ENCODE measurements at regions not wholly inside any gene's neighbourhood (a gene's known extent, or its start where the extent isn't known, plus 50 kb on each side); places are given as distances from the start of the nearest gene placed in this dataset.

- H2AFZ ChIP-seq (ENCODE audit: control insufficient read depth, low read depth, low read length): no peak overlapping the region
- H3K9ac ChIP-seq (ENCODE audit: control insufficient read depth, insufficient read depth, low read length): no peak overlapping the region
- H3K4me1 ChIP-seq (ENCODE audit: control insufficient read depth, insufficient read depth, low read length): no peaks in the 10 kb centered on the region
- H3K36me3 ChIP-seq (ENCODE audit: control insufficient read depth in 2 of 2, insufficient read depth in 2 of 2, low read length in 1 of 2): no peaks in the 10 kb centered on the region
- H3K9me3 ChIP-seq (replicated peaks; ENCODE audit: control insufficient read depth, insufficient read depth, low read length): no peaks in the 10 kb centered on the region; the same call in none of the 3 replicates
- TF ChIP-seq ATF3 (IDR thresholded peaks at IDR 0.05; ENCODE audit: borderline replicate concordance, extremely low read depth, low read depth, low read length) (no peak), PAX5 (IDR thresholded peaks at IDR 0.05; ENCODE audit: borderline replicate concordance, low read depth, low read length) (no peak), MEF2A (IDR thresholded peaks at IDR 0.05; ENCODE audit: insufficient read depth, low read depth, low read length) (no peak), YY1 (IDR thresholded peaks at IDR 0.05; ENCODE audit: low read depth, low read length) (no peak), ZNF622 (IDR thresholded peaks at IDR 0.05) (no peak), IRF3 (IDR thresholded peaks at IDR 0.05) (no peak), TCF12 (IDR thresholded peaks at IDR 0.05; ENCODE audit: low read depth, low read length) (no peak), SIX5 (IDR thresholded peaks at IDR 0.05; ENCODE audit: low read depth, low read length, severe bottlenecking) (no peak), CUX1 (IDR thresholded peaks at IDR 0.05; ENCODE audit: insufficient replicate concordance, low read depth, low read length) (no peak), RUNX3 (IDR thresholded peaks at IDR 0.05; ENCODE audit: low read length) (no peak), BCL11A (IDR thresholded peaks at IDR 0.05; ENCODE audit: low read depth, low read length) (no peak), EZH2 (IDR thresholded peaks at IDR 0.05; ENCODE audit: borderline replicate concordance, control insufficient read depth, low read depth, low read length) (no peak), HDGF (IDR thresholded peaks at IDR 0.05) (no peak), POLR2AphosphoS5 (IDR thresholded peaks at IDR 0.05; ENCODE audit: low read length) (no peak), CBFB (IDR thresholded peaks at IDR 0.05; ENCODE audit: low read depth) (no peak)
- no peak for ATAC-seq
- no peak for FAIRE-seq
- BruUV-seq (replicated peaks): no TSS peak
- in situ Hi-C loops (cut with MboI) (no loop called here), intact Hi-C loops (cut with micrococcal nuclease; ENCODE audit: unreplicated experiment) (no loop called here)
- SMC1A ChIA-PET (ENCODE audit: uncharacterized antibody, unreplicated experiment): interaction anchor here (0.7 to 1.0 kb wide), 4 partner anchors 14 to 100 kb away, joined by 3 to 4 read pairs (median 3); no protein-coding TSS in a partner anchor
- POLR2A ChIA-PET: no interaction called here
- H3K4me2 ChIP-seq (ENCODE audit: control insufficient read depth, insufficient read depth): no peak overlapping the region
- H3K79me2 ChIP-seq (ENCODE audit: control insufficient read depth, insufficient read depth, low read length): no peaks in the 10 kb centered on the region
- no peaks in the 10 kb centered on the region for H3K27me3 ChIP-seq (replicated peaks in 1 of 2; ENCODE audit: control insufficient read depth in 2 of 2, insufficient read depth in 2 of 2, low read length in 1 of 2)
- H4K20me1 ChIP-seq (ENCODE audit: control insufficient read depth, insufficient read depth): no peaks in the 10 kb centered on the region
- RAD21 ChIA-PET (ENCODE audit: unreplicated experiment): interaction anchor here (1.1 to 1.2 kb wide), 4 partner anchors 12 to 210 kb away, joined by 3 to 4 read pairs (median 3); no protein-coding TSS in a partner anchor
- DNase-seq (ENCODE audit: low read depth, low spot score): no peak
- no peak overlapping the region for H3K27ac ChIP-seq (ENCODE audit: control insufficient read depth, insufficient read depth)
- CTCF ChIA-PET: interaction anchor here (0.7 kb wide), 1 partner anchor 1142 kb away, joined by 3 read pairs; no protein-coding TSS in a partner anchor
- 67% methylated on average over 4 of the region's 4 CpGs for WGBS (ENCODE audit: insufficient coverage, insufficient replicate concordance, low lambda C conversion rate, missing lambda C conversion rate)
- no peak overlapping the region for H3K4me3 ChIP-seq
These were observed 210.5 kb upstream of the SEMA6A start for GRCh38 chr5:116785106-116785505.

Data from GM12878 (cell line).